GM19193 (cell line): ENCODE measurements at regions not wholly inside any gene's neighbourhood (a gene's known extent, or its start where the extent isn't known, plus 50 kb on each side); places are given as distances from the start of the nearest gene placed in this dataset.

Source experiments
- POLR2A ChIP-seq: IDR thresholded peaks from 4 replicates; pipeline ENCODE4 v1.6.1; 2011; ENCODE audit not compliant: insufficient read depth, insufficient read length; ENCODE audit errors: extremely low read depth

DNA sequence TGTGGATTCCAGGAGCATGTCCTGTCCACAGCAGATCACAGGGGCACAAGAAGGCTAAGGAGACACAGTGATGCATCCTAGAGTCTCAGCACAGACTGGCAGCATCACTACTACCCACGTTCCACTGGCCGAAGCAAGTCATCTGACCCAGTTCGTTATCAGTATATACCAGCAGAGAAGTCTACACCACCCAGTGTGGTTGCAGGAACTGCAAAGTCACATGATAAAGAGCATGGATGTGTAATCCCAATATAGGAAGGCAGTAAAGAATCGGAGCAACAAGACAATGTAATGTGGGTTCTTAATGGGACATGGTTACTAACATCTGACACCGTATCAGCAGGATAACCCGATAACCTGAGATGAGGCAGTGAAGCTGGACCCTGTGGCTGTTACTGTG is 246.6 kb downstream of the RRAGC start:
- TF ChIP-seq POLR2A, result no peak

DNA sequence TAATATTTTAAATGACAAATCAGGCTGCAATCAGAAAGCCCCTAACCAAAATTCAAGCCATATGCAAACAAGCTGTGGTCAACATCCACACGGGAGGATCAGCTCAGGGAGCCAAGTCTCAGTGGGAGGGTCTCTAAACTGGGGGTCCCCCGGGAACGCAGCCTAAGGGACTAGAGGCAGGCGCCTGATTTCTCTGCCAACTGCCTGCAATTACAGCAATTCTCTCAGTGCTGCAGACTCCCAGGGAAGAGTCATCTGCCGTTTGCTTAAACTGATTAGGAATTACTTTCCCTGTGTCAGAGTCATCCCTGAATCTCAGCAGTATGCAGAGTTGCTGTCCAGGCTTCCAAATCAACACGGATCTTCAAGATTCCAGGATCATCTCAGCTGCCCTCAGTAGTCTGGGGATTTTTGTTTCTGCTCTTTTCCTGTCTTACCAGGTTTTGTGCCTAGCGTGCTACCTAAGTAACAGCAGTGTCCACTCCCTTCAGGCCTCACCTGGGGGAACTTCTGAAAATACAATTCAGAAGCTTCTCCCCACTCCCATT is 247.8 kb downstream of the RRAGC start:
- no peak for TF ChIP-seq POLR2A

DNA sequence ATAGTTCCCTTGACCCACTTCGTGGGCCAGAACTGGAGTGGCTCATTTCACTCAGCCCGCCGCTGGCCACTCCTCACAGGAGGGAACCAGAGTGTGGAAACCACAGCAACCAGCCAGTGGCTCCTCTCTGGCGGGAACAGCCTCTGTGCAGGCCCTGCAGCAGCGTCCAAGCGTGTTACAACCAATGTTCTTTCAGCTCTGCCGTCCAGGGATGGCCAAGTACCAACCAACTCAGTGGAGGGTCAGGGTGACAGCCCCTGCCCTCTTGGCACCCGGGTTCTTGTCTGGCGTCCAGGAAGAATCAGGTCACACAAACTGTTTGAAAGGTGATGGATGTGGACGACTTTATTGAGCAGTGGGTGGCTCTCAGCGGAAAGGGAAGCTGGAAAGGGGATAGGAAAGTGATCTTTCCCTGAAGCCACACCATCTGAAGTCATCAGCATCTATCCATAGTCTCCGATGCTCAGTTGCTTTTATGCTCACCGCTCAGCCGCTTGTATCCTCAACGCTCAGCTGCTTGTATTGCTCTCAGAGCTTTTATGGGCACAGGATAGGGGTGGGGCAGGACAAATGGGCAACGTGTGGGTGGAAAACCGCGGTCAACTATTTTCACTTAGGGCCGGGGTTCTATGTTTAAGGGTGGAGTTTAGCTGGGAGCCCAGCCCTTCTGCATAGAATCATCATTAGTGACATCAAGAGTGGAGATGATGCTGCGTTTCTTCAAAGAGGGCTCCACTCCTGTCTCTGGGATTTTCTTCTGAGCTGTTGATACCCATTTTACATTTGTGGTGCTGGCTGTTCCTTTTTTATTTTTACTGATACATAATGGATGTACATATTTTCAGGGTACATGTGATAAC is 250.2 kb downstream of the RRAGC start:
- no peak for TF ChIP-seq POLR2A

DNA sequence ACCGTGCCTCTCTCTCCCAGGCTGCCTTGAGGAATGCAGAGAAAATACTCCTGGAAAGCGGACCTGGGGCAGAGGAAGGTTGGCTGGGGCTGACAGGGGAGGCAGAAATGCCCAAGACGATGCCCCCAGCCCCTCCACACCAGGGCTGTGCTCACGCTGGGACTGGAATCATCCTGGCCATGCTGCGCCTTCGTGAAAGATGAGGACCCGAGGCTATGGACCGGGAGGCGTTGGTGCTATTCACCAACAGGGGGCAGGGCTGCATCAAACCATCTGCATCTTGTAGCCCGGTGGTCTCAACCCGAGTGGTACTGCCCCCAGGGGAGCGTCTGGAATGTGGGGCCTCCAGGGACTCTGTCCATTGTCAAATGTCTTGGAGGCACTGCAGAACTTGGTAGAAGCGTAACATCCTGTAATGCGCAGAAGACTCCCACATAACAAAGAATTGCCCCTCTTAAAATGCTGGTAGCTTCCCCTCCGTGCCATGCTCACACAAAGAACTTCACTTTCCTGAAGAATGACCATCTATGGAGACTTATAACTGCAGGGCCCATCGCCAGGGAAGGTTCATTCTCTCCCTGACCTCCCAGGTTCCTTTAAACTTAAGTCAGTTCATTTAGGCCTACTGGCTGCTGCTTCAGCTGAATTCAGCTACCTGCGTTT is 251.2 kb downstream of the RRAGC start:
- TF ChIP-seq POLR2A, result no peak

DNA sequence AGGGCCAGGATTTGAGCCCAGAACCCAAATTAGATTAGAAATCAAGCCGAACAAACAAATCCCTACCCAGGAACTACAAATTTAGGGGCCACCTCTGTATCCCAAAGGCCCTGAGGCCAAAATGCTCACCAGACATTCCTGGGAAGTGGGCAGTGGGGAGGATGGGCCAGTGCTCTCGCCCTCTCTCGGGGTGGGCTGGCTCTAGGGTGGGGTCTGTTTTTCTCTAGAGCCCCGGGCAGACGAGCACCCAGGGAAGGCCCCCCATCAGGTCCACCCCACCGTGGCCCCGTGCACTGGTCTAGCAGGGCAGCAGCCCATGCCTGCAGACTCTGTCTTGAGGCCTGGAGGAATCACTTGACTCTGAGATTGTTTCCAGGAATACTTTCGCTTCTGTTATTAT is 252.0 kb downstream of the RRAGC start:
- TF ChIP-seq POLR2A, result no peak

DNA sequence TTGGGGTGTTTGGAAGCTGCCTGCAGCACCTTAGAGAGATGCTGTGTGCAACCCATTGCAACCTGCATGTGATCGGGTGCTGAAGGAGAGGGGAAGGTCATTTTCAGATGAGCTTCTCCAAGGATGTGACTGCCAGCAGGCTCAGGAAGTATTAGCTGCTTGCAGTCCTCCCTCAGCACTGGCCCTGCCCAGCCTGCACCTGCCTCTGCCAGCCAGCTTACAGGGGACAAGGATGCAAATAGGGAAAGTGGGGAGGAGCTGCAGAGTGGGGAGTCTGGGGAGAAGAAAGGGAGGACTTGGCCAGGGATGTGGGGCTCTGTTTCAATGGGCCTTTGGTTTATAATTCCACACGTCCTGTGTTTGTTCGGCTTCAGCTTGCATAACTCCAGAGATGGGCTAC is 254.5 kb downstream of the RRAGC start:
- TF ChIP-seq POLR2A, result no peak

DNA sequence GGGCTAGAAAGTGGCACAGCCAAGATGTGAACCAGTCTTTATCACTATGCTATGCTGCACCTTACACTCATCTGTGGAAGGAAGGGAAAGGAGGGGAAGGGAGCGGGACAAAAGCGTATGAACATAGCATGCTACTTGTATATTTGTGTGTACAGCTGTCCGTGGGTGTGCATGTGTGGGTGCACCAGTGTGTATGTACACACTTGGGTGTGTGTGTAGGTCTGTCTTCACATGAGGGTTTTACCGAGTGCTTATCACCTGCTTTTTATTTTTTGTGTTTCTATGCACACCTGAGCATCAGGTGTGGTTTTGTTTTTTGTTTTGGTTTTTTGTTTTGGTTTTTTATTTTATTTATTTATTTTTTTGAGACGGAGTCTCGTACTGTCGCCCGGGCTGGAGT is 255.7 kb downstream of the RRAGC start:
- TF ChIP-seq POLR2A, result no peak

DNA sequence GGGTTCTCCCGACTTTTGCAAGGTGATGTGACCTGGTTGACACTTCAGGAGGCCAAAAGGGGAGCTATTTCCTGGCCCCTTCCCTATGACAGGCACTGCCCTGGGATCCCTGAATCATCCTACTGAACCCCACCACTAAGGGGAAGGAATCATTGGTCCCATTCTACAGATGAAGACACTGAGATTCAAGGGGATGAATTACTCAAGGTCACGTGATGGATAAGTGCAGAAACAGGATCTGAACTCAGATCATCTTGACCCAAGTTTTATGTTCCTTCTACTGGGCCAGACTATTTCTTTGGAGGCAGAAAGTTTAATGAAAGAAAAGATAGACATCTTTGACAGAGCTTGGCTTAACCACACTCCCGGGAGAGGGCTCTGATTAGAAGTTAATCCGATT is 258.7 kb downstream of the RRAGC start:
- TF ChIP-seq POLR2A, result no peak

DNA sequence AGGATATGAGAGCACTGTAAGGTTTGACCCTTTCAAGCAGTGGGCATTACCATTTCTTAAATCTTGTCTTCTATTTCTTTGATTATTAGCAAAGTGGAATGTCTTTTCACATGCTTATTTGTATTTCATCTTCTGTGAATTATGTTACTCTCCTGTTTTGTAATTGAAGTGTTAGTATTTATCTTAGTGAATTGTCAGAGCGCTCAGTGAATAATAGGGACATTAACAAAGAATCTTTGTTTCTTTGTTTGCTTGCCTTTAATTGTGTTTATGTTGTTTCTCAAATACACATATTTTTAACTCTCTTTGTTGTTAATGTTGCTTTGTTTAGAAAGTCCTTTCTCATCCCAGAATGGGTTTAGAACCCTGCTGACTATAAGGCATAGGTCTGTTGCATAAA is 259.3 kb downstream of the RRAGC start:
- TF ChIP-seq POLR2A, result no peak

DNA sequence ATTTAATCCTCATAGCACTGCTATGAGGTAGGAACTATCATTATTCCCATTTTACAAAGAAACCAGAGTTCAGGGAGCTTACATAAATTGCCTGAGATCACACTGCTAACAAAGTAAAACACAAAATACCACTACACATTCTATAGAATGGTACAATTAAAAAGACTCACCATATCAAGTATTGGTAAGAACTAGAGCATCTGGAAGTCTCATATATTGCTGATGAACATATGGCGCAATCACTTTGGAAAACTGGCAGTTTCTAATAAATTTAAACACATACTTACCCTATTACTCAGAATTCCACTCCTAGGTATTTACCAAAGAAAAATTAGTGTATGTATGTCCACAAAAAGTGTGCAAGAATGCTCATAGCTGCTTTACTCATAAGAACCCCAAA is 261.5 kb downstream of the RRAGC start:
- no peak for TF ChIP-seq POLR2A

DNA sequence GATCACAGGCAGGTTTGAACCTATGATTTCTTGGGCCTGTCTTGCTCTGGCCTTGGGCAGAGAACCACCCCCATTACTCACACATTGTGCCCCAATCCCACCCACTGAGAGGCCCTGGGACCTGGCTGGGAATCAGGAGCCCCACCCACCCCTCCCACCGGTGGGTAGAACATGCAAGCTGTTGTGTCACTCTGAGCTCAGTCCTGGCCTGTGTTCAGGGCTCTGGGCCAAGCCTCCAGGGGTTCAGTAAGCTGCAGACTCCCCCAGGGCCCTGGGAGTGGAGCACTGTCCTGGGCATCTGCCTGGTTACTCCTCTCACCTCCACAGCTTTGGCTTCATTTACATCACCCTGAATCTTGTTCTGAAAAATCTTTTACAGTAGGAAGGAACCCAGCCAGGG is 270.5 kb downstream of the RRAGC start:
- TF ChIP-seq POLR2A, result no peak

DNA sequence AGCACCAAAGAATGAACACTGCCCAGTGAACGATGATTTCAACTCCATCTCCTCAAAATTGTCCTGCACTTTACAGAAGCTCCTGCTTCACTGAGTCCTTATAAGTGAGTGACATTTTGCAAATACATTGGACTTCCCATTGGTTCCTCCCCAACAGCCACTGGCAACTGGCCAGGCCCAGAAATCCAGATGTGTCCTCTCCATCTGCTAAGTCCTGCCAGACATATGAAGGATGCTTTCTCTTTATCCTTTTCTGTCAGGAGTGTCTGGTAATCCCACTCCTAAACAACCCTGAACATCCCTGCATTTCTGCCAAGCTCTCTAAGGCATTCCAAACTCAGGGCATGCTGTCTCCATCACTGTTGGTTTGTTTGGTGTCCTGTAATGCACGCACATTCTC is 271.8 kb downstream of the RRAGC start:
- no peak for TF ChIP-seq POLR2A

DNA sequence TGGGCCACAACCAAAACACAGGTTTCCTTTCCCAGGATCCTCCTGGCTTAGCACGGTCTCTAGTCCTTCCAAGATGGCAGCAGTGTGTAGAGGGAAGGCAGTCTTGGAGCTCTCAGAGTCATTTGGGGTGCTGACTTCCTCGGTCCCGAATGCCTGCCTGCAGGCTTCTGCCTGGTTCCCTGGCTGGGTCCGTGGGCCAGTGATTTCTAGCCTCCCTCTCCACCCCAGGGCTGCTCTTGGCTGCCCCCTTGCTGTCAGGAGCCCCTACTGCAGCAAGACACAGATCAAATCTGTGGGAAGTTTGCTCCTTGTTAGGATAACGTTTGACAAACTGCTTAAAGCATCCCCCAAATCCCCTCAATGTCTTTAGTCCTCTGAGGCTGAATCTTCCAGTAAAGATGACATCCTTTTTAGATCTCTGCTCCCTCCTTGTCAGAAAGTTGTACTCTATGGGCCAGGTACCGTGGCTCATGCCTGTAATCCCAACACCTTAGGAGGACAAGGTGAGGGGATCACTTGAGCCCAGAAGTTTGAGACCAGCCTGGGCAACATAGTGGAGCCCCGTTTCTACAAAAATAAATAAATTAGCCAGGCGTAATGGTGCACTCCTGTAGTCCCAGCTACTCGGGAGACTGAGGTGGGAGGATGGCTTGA is 272.5 kb downstream of the RRAGC start:
- no peak for TF ChIP-seq POLR2A

DNA sequence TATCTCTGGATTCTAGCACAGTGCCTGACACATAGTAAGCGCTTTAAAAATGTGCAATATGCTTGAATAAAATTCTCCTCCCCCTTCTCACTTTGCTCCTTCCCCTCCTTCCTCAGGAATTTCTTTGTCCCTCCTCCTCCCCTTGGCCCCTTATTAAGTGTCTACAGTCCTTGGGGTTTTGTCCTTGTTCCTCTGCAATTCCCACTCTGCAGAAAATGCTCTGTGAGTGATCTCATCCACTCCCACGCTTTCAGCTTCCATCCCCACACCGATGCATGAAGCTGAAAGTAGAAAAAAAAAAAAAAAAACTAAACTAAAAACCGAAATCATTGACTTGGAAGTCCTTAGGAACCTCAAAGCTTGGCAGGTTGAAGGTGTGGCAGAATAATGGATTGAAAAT is 273.6 kb downstream of the RRAGC start:
- no peak for TF ChIP-seq POLR2A

DNA sequence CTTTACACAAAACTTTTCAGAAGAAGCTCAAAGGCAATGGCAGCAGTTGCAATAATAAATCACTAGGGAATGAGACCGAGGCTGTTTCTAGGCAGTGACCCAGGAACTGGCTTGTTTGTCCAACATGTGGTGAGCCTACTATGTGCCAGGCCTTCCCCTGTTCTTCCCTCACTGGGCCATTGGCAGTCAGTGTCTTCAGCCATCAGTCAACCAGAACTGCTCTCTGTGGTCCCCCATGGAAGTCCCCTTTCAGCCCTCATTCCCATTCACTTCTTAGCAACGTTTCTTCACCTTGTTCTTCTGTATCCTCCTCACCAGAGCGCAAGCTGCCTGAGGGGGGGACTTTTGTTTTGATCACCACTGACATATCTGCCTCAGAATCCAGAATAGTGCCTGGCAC is 274.1 kb downstream of the RRAGC start:
- TF ChIP-seq POLR2A, result no peak
